ENCODE measurements at regions not wholly inside any gene's neighbourhood (a gene's known extent, or its start where the extent isn't known, plus 50 kb on each side); places are given as distances from the start of the nearest gene placed in this dataset.

GRCh38 chr5:157930710-157931109 is 71.8 kb upstream of the CLINT1 start:
- no peaks in the 10 kb centered on the region for H3K4me1 ChIP-seq (ENCODE audit: control insufficient read depth, insufficient read depth, low read length)
- ChIA-PET RAD21 (ENCODE audit: unreplicated experiment) (no interaction called here), POLR2A (no interaction called here), CTCF (no interaction called here), SMC1A (ENCODE audit: uncharacterized antibody, unreplicated experiment) (no interaction called here)
- intact Hi-C loops (cut with micrococcal nuclease; ENCODE audit: unreplicated experiment) = no loop called here
- H3K27me3 ChIP-seq (replicated peaks in 1 of 2; ENCODE audit: control insufficient read depth in 2 of 2, insufficient read depth in 2 of 2, low read length in 1 of 2) = no peaks in the 10 kb centered on the region
- no peak overlapping the region for H3K27ac ChIP-seq (ENCODE audit: control insufficient read depth, insufficient read depth)
- DNase-seq (ENCODE audit: low read depth, low spot score) (no peak), ATAC-seq (no peak), FAIRE-seq (no peak)
- no peak overlapping the region for H3K4me3 ChIP-seq
- H3K36me3 ChIP-seq (ENCODE audit: control insufficient read depth in 2 of 2, insufficient read depth in 2 of 2, low read length in 1 of 2) = no peaks in the 10 kb centered on the region
- in situ Hi-C loops (cut with MboI) = no loop called here
- no peak overlapping the region for H3K9ac ChIP-seq (ENCODE audit: control insufficient read depth, insufficient read depth, low read length)
- no peak overlapping the region for H2AFZ ChIP-seq (ENCODE audit: control insufficient read depth, low read depth, low read length)
- no peaks in the 10 kb centered on the region for H4K20me1 ChIP-seq (ENCODE audit: control insufficient read depth, insufficient read depth)
- WGBS (ENCODE audit: insufficient coverage, insufficient replicate concordance, low lambda C conversion rate, missing lambda C conversion rate) = 66% methylated on average over 7 of the region's 7 CpGs
- TF ChIP-seq WRNIP1 (IDR thresholded peaks at IDR 0.05; ENCODE audit: borderline replicate concordance, low read depth, low read length) (no peak), REST (IDR thresholded peaks at IDR 0.05; ENCODE audit: low read depth, low read length) (no peak), RBBP5 (conservative IDR thresholded peaks at IDR 0.05) (no peak), ZNF207 (IDR thresholded peaks at IDR 0.05; ENCODE audit: borderline replicate concordance) (no peak), TAF1 (IDR thresholded peaks at IDR 0.05; ENCODE audit: borderline replicate concordance, low read depth, low read length) (no peak), YBX1 (IDR thresholded peaks at IDR 0.05) (no peak), SMARCA5 (IDR thresholded peaks at IDR 0.05) (no peak), NRF1 (conservative IDR thresholded peaks at IDR 0.05; ENCODE audit: low read depth, low read length) (no peak)
- H3K9me3 ChIP-seq (replicated peaks; ENCODE audit: control insufficient read depth, insufficient read depth, low read length) = peaks cover 2% of the 10 kb centered on the region; the same call in 2 of the 3 replicates
- H3K79me2 ChIP-seq (ENCODE audit: control insufficient read depth, insufficient read depth, low read length) = no peaks in the 10 kb centered on the region
- H3K4me2 ChIP-seq (ENCODE audit: control insufficient read depth, insufficient read depth) = no peak overlapping the region
- no TSS peak for BruUV-seq (replicated peaks)
